Vagina (tissue), 2 donors: ENCODE measurements at regions not wholly inside any gene's neighbourhood (a gene's known extent, or its start where the extent isn't known, plus 50 kb on each side); places are given as distances from the start of the nearest gene placed in this dataset.

Experiments
- CTCF ChIP-seq, 3 experiments: fragments of 450-650 bp in 2 of 3; fragments of 200-600 bp in 1 of 3; sonication (generic) in 1 of 3; IDR thresholded peaks; one replicate each; pipeline ENCODE4 v1.5.1; 2017 to 2019; ENCODE audit warnings: antibody characterized with exemption in 3 of 3, mild to moderate bottlenecking in 2 of 3, moderate library complexity in 2 of 3
- POLR2AphosphoS5 ChIP-seq, 2 donors: sonication (generic); formaldehyde crosslinking; IDR thresholded peaks; one replicate each; pipeline ENCODE4 v1.9.0; 2017; ENCODE audit warnings: antibody characterized with exemption in 2 of 2, mild to moderate bottlenecking in 2 of 2, low read depth in 1 of 2; ENCODE audit not compliant: insufficient read depth in 1 of 2

- TF ChIP-seq CTCF (IDR thresholded peaks at IDR 0.05), result no peak
- TF ChIP-seq POLR2AphosphoS5 (IDR thresholded peaks at IDR 0.05; ENCODE audit: insufficient read depth in 1 of 2, low read depth in 1 of 2), result no peak
These were observed 69.6 kb upstream of the SPATA31E1 start for GRCh38 chr9:87813119-87813463.
